GM21447 (cell line): ENCODE measurements at regions not wholly inside any gene's neighbourhood (a gene's known extent, or its start where the extent isn't known, plus 50 kb on each side); places are given as distances from the start of the nearest gene placed in this dataset.

Source experiments
- ATAC-seq: cut with Tn5 transposase; IDR thresholded peaks from one replicate; pipeline ENCODE4 v1.9.1; 2021; ENCODE audit not compliant: unreplicated experiment

- ATAC-seq = no peak
These were observed 101.0 kb upstream of the IQSEC1 start for GRCh38 chr3:13174011-13174802.

GRCh38 chr3:13173186-13173585 lies 100.0 kb upstream of the IQSEC1 start:
- no peak for ATAC-seq

GRCh38 chr3:13172644-13173013 lies 99.4 kb upstream of the IQSEC1 start:
- ATAC-seq = no peak

GRCh38 chr3:13171704-13172643 lies 98.7 kb upstream of the IQSEC1 start:
- ATAC-seq = no peak

- ATAC-seq = no peak
These were observed 97.1 kb upstream of the IQSEC1 start for GRCh38 chr3:13170317-13170716.

GRCh38 chr3:13168391-13168790 lies 95.2 kb upstream of the IQSEC1 start:
- no peak for ATAC-seq

GRCh38 chr3:13167829-13168228 lies 94.6 kb upstream of the IQSEC1 start:
- no peak for ATAC-seq

GRCh38 chr3:13167064-13167743 lies 94.0 kb upstream of the IQSEC1 start:
- no peak for ATAC-seq

GRCh38 chr3:13166243-13167063 lies 93.2 kb upstream of the IQSEC1 start:
- ATAC-seq = no peak

- no peak for ATAC-seq
These were observed 92.3 kb upstream of the IQSEC1 start for GRCh38 chr3:13165576-13165975.

- ATAC-seq = no peak
These were observed 91.8 kb upstream of the IQSEC1 start for GRCh38 chr3:13164893-13165492.

GRCh38 chr3:13163848-13164382 lies 90.7 kb upstream of the IQSEC1 start:
- no peak for ATAC-seq

- ATAC-seq = no peak
These were observed 89.5 kb upstream of the IQSEC1 start for GRCh38 chr3:13162549-13163320.

GRCh38 chr3:13161771-13162535 lies 88.7 kb upstream of the IQSEC1 start:
- no peak for ATAC-seq

- no peak for ATAC-seq
These were observed 88.0 kb upstream of the IQSEC1 start for GRCh38 chr3:13161021-13161759.

- ATAC-seq = no peak
These were observed 87.4 kb upstream of the IQSEC1 start for GRCh38 chr3:13160619-13161018.

- no peak for ATAC-seq
These were observed 86.7 kb upstream of the IQSEC1 start for GRCh38 chr3:13159890-13160289.

GRCh38 chr3:13158871-13159270 lies 85.6 kb upstream of the IQSEC1 start:
- ATAC-seq = no peak
